ENCODE measurements at regions not wholly inside any gene's neighbourhood (a gene's known extent, or its start where the extent isn't known, plus 50 kb on each side); places are given as distances from the start of the nearest gene placed in this dataset.
"Not testable (repeated sequence)": the region's sequence is repeated elsewhere in the genome, so short reads cannot be mapped to it uniquely, and the experiment has no call there.

- intact Hi-C loops (cut with micrococcal nuclease) = no loop called here
Observed at GRCh38 chr15:66882251-66883020, 180.4 kb downstream of the SMAD6 start.

DNA sequence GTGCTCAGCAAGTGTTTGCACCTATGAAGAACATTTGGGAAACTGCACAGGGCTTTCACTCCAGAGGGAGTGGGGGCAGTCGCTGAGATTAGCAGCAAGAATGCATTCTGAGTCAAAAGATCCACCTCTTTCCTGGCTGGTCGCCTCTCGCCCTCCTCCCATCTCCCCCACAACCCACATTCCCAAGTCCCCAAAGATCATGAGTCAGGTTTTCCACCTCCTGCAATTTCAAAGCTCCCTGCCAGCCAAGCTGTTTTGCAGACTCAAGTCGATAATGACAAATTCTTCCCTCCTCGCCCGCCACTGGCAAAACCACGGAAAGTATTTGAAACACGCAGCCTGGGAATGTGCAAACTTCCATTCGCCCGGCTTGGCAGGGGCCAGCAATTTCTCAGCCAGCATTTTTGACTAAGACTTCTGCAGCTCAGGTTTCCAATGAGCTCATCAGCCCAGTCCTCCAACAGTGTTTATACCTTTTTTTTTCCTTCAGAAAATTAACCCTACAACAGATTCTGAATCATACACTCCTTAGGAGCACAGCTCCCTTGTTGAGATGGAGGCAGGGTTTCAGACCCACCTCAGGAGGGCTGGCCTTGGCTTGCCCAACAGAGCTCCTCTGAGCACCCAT, 181.4 kb downstream of the SMAD6 start:
- intact Hi-C loops (cut with micrococcal nuclease) = no loop called here

DNA sequence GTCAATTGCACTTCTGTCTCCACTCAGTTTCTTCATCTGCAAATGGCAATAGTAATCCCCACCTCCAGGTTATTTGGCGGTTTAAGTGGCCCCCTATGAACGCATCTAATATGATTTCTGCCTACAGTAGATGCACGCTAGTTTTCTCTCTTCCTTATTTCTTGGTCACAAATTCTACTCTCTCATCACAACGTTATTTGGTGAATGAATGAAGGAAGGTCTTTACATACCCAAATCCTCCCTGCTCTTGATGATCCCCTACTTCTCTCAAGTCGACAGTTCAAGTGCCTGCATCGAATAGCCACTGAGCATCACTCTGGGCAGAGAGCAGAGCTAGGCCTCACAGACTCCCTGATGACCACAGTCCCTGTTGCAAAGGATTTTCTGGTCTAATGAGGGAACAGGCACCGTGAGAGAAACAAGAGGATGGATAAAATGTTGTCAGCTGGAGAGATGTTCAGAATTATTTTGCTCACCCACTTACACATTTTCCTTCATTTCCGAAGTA, 181.2 kb upstream of the SMAD3 start:
- intact Hi-C loops (cut with micrococcal nuclease) = no loop called here

GRCh38 chr15:66884661-66885237, 180.7 kb upstream of the SMAD3 start:
- intact Hi-C loops (cut with micrococcal nuclease) = no loop called here

GRCh38 chr15:66885281-66885915, 180.0 kb upstream of the SMAD3 start:
- intact Hi-C loops (cut with micrococcal nuclease) = no loop called here

DNA sequence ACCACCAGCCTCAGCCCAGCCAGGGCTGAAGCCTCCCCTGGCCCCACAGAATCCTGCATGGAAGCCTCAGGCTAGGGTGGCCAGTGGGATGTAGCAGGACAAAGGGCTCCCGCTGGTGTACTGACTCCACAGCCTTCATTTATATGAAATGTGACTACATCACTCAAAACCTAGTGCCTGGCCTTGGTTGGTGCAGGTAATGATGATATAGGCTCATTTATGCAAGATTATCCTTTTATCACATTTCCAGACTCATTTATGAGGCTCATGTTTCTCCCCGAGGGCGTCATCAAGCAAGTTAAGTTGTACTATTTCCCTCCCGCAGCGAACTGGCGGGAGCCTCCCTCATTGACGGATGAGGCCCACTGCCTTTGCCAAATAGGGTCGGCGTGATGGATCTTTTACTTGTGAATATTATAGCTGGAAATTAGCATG, 179.1 kb upstream of the SMAD3 start:
- intact Hi-C loops (cut with micrococcal nuclease) = no loop called here

- intact Hi-C loops (cut with micrococcal nuclease) = no loop called here
Observed at GRCh38 chr15:66886686-66887273, 178.6 kb upstream of the SMAD3 start.

- intact Hi-C loops (cut with micrococcal nuclease) = not testable (repeated sequence)
Observed at GRCh38 chr15:66889298-66889697, 176.1 kb upstream of the SMAD3 start.

GRCh38 chr15:66891776-66892175, 173.6 kb upstream of the SMAD3 start:
- intact Hi-C loops (cut with micrococcal nuclease) = no loop called here

DNA sequence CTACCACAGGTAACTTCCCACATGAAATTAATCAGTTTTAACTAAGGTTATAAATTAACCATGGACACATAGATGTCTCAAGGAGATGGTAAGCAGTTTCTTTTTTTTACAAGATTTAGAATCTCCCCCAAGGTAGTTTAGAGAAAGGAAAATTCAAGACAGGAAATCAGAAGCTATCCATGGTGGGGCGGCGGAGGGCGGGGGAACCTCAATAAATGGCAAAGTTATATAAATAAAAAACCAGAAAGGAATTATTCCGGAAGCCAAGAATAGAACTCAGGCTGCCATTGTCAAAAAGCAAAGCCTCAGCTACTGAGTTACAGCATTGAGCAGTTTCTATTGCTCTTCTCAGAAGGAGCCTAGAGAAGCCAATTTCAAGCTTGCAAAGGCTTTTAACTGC, 172.1 kb upstream of the SMAD3 start:
- intact Hi-C loops (cut with micrococcal nuclease) = no loop called here

- intact Hi-C loops (cut with micrococcal nuclease) = no loop called here
Observed at GRCh38 chr15:66894363-66894762, 171.0 kb upstream of the SMAD3 start.

- intact Hi-C loops (cut with micrococcal nuclease) = no loop called here
Observed at GRCh38 chr15:66894986-66895780, 170.2 kb upstream of the SMAD3 start.

GRCh38 chr15:66895794-66896453, 169.5 kb upstream of the SMAD3 start:
- intact Hi-C loops (cut with micrococcal nuclease) = no loop called here

DNA sequence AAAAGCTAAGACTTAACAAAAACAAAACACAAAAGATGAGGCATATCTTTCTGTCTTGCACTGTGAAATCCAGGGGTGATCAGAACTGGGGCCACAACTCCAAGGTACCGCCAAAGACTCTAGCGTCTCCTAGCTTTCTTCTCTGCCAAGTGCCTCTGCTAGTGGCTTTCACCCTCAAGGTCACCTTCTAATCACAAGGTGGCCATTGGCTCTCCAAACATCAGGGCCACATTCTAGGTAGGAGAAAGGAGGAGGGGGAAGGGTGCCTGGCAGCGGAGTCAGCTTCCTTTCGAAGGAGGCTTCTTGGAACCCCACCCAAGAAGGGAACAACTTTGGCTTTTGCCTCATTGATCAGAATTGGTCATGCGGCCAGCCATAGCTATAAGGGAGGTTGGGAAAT, 168.8 kb upstream of the SMAD3 start:
- intact Hi-C loops (cut with micrococcal nuclease) = no loop called here

DNA sequence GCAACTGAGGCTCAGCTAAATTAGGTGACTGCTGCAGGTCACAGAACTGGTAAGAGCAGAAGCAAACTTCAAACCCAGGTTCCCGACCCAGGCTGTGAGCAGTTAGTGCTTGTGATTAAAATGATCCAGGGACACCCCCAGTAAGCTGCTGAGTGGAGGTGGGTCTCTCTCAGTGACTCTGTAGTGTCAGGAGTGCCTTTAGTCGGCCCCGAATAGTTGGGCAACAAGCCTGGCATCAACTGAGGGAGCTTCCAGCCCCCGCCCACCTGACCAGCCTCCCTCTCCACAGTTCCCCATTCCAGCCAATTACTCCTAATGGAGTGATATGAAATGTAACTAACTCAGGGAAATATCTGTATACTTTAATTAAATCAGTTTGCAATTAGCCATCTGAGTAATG, 168.0 kb upstream of the SMAD3 start:
- intact Hi-C loops (cut with micrococcal nuclease) = no loop called here

- intact Hi-C loops (cut with micrococcal nuclease) = no loop called here
Observed at GRCh38 chr15:66897971-66898370, 167.4 kb upstream of the SMAD3 start.

- intact Hi-C loops (cut with micrococcal nuclease) = no loop called here
Observed at GRCh38 chr15:66898656-66899386, 166.6 kb upstream of the SMAD3 start.

DNA sequence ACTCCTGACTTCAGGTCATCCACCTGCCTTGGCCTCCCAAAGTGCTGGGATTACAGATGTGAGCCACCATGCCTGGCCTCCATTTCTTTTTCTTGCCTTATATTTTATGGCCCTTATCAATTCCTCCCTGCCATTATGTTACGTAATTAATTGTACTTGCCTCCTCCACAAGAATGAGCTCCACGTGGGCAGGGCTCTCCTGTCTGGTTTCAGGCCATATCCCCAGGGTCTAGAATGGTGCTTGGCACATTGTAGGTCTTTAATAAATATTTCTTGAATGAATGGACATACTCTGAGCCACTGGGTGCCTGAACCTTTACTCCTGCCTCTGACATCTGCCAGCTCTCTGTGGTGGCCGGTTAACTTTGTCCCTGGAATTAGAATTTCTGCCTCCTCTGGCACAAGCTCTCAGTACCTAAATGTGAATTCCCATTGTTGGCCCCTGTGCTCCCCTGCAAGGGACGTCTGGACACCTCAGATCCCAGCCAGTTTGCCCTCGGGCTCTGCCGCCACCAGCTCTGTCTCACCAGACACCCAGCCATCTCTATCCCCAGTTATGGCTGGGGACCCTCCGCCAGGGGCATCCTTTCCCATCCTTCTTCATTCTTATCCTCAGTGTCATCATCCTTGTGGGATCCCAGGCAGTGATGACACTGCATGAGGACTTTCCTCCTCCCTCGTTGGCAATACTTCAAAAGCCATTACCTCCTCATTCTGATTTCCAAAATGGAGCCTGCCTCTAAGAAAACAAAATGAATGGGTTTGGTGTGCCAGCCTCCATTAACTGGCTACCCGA, 165.6 kb upstream of the SMAD3 start:
- intact Hi-C loops (cut with micrococcal nuclease) = no loop called here

Measured in T-helper 1 cell treated with Interleukin-12 subunit alpha and Interleukin-12 subunit beta and Interleukin-4 antibody, amounts not matched to agents 30 ng/mL and 1 ng/mL, for 36 hours (primary cell).